ENCODE measurements at regions not wholly inside any gene's neighbourhood (a gene's known extent, or its start where the extent isn't known, plus 50 kb on each side); places are given as distances from the start of the nearest gene placed in this dataset.

DNA sequence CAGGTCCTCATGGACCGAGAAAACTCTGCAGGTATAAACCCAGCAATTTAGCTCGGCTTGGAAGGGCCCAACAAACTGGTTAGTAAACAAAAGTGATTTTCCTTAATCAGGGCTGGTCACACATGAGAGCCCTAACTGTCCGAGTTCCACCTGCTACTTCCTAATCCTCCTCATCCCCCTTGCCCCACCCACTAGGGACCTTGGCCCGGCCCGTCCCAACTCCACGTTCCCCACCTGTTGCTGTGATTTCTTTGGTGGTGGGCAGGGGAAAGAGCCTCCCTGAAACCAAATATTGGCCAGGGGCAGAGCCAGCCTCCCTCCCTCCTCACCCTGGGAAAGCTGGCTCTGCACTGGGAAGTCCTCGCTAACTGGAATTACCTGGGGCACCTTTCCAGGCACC lies 304.2 kb upstream of the PROX1 start:
- TF ChIP-seq POLR2AphosphoS5 (IDR thresholded peaks at IDR 0.05), result no peak
- TF ChIP-seq CTCF (IDR thresholded peaks at IDR 0.05), result no peak
- no peak for TF ChIP-seq EP300 (IDR thresholded peaks at IDR 0.05)
